Stimulated activated CD4-positive, alpha-beta T cell treated with anti-CD3 and anti-CD28 coated beads, Interleukin-2, amount 100 ng/mL, for 48 hours (primary cell): ENCODE measurements at regions not wholly inside any gene's neighbourhood (a gene's known extent, or its start where the extent isn't known, plus 50 kb on each side); places are given as distances from the start of the nearest gene placed in this dataset.
"Not testable (repeated sequence)": the region's sequence is repeated elsewhere in the genome, so short reads cannot be mapped to it uniquely, and the experiment has no call there.

Experiments
- DNase-seq, 2 donors: peaks; one replicate each; pipeline ENCODE4 v3.0.0-alpha.2; 2020

GRCh38 chr15:95152741-95153140, 921.4 kb downstream of the MCTP2 start:
- DNase-seq = no peak

- not testable (repeated sequence) for DNase-seq
Measured at GRCh38 chr15:95153201-95153600, 921.8 kb downstream of the MCTP2 start.

GRCh38 chr15:95160316-95160715, 929.0 kb downstream of the MCTP2 start:
- no peak for DNase-seq

GRCh38 chr15:95162069-95162468, 930.7 kb downstream of the MCTP2 start:
- no peak for DNase-seq

GRCh38 chr15:95162531-95162930, 931.2 kb downstream of the MCTP2 start:
- no peak for DNase-seq

- no peak for DNase-seq
Measured at GRCh38 chr15:95162967-95163531, 931.7 kb downstream of the MCTP2 start.

GRCh38 chr15:95168152-95168551, 936.8 kb downstream of the MCTP2 start:
- no peak for DNase-seq

- DNase-seq = no peak
Measured at GRCh38 chr15:95168951-95169431, 937.6 kb downstream of the MCTP2 start.

GRCh38 chr15:95169541-95170459, 938.4 kb downstream of the MCTP2 start:
- DNase-seq = no peak

GRCh38 chr15:95170561-95171380, 939.4 kb downstream of the MCTP2 start:
- DNase-seq = no peak

- DNase-seq = no peak
Measured at GRCh38 chr15:95171564-95171963, 940.2 kb downstream of the MCTP2 start.

GRCh38 chr15:95174301-95175259, 943.2 kb downstream of the MCTP2 start:
- DNase-seq = no peak

GRCh38 chr15:95175914-95176658, 944.7 kb downstream of the MCTP2 start:
- no peak for DNase-seq

- no peak for DNase-seq
Measured at GRCh38 chr15:95176794-95177577, 945.6 kb downstream of the MCTP2 start.

- no peak for DNase-seq
Measured at GRCh38 chr15:95180530-95180929, 949.2 kb downstream of the MCTP2 start.

- no peak for DNase-seq
Measured at GRCh38 chr15:95182091-95182490, 950.7 kb downstream of the MCTP2 start.

GRCh38 chr15:95192923-95193322, 961.6 kb downstream of the MCTP2 start:
- DNase-seq = no peak

- DNase-seq = no peak
Measured at GRCh38 chr15:95194746-95195145, 963.4 kb downstream of the MCTP2 start.

- no peak for DNase-seq
Measured at GRCh38 chr15:95196176-95196915, 965.0 kb downstream of the MCTP2 start.
